A673 (cell line): ENCODE measurements at regions not wholly inside any gene's neighbourhood (a gene's known extent, or its start where the extent isn't known, plus 50 kb on each side); places are given as distances from the start of the nearest gene placed in this dataset.

Experiments
- BruUV-seq: library from RNA; stranded (reverse); fragments of 400-500 nt; replicated peaks from 2 replicates; lab custom pipeline; 2021; lab: Mats Ljungman, UMichigan
- CTCF ChIA-PET: fragments of 300-600 bp; sonication (Branson Sonifier 250); formaldehyde crosslinking; loops from one replicate; lab custom pipeline; 2022; ENCODE audit warnings: antibody characterized with exemption; lab: Charles Lee
- POLR2A ChIA-PET: fragments of 300-600 bp; sonication (Branson Sonifier 250); formaldehyde crosslinking; loops from one replicate; lab custom pipeline; 2022; ENCODE audit warnings: antibody characterized with exemption; ENCODE audit not compliant: low non-redundant PET; lab: Charles Lee
- DNase-seq: peaks from one replicate; pipeline ENCODE4 v3.0.0-alpha.2; 2015; ENCODE audit warnings: low spot score
- H3K27ac ChIP-seq: fragments of 200-600 bp; sonication (generic); 2 replicates; pipeline ENCODE4 v1.5.1; 2016; ENCODE audit warnings: mixed run types, low read depth, mild to moderate bottlenecking, mixed read lengths, antibody characterized with exemption, low read length; ENCODE audit not compliant: poor library complexity, severe bottlenecking
- H3K27me3 ChIP-seq: fragments of 200-600 bp; sonication (generic); replicated peaks from 2 replicates; pipeline ENCODE4 v1.6.1; 2017; ENCODE audit warnings: mixed run types, low read depth, mild to moderate bottlenecking, mixed read lengths, antibody characterized with exemption, low read length; ENCODE audit not compliant: insufficient read depth, poor library complexity
- H3K36me3 ChIP-seq: fragments of 200-600 bp; sonication (generic); 2 replicates; pipeline ENCODE4 v1.6.1; 2016; ENCODE audit warnings: mixed run types, mild to moderate bottlenecking, mixed read lengths, antibody characterized with exemption, low read length; ENCODE audit not compliant: insufficient read depth, poor library complexity, severe bottlenecking
- H3K4me1 ChIP-seq: fragments of 200-600 bp; sonication (generic); 2 replicates; pipeline ENCODE4 v1.6.1; 2017; ENCODE audit warnings: mixed run types, mild to moderate bottlenecking, mixed read lengths, antibody characterized with exemption, low read length; ENCODE audit not compliant: insufficient read depth, poor library complexity, severe bottlenecking
- H3K4me3 ChIP-seq: fragments of 200-600 bp; sonication (generic); 2 replicates; pipeline ENCODE4 v1.5.1; 2016; ENCODE audit warnings: low read depth, mixed run types, mild to moderate bottlenecking, mixed read lengths, low read length; ENCODE audit not compliant: poor library complexity, severe bottlenecking
- H3K9me3 ChIP-seq: fragments of 200-600 bp; sonication (generic); 2 replicates; pipeline ENCODE4 v1.6.1; 2016; ENCODE audit warnings: mixed run types, low read depth, mild to moderate bottlenecking, mixed read lengths, antibody characterized with exemption, low read length; ENCODE audit not compliant: poor library complexity, severe bottlenecking
- EZH2 ChIP-seq: fragments of 200-600 bp; sonication (generic); IDR thresholded peaks from 2 replicates; pipeline ENCODE4 v1.6.1; 2017; ENCODE audit warnings: borderline replicate concordance, low read depth, mild to moderate bottlenecking, mixed read lengths, antibody characterized with exemption, low read length; ENCODE audit not compliant: poor library complexity, severe bottlenecking
- intact Hi-C: fragments of 100-400 bp; cut with micrococcal nuclease; formaldehyde crosslinking; loops from one replicate; pipeline ENCODE4 v1.10.0; 2022; ENCODE audit not compliant: unreplicated experiment
- TF ChIP-seq, protein P1 (sequence below): fragments of 300-800, 200-600 bp; sonication (generic); conservative IDR thresholded peaks from 2 replicates; pipeline ENCODE4 v1.5.1; 2017; ENCODE audit warnings: low read depth, mild to moderate bottlenecking, antibody characterized with exemption, low read length, moderate library complexity, mixed read lengths

DNA sequence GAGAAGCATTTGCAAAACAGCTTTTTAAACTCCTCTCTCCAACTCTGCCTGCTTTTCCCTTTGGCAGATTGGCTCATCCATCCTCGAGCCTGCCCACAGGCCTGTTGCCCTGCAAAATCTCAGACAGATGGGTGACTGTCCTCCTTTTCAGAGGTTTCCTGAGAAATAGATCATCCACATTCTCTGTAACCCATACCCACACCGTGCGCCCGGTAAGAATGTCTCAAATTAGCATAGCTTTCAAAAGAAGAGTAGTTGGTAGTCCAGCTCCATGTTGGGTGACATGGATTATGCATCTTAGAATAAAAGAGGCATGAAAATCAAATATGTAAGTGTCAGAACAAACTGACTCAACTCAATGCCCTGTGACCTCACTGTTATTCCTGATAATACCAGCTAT lies 457.9 kb downstream of the TSN start:
- no peaks in the 10 kb centered on the region for H3K9me3 ChIP-seq
- H3K4me3 ChIP-seq: no peak overlapping the region
- H3K27ac ChIP-seq: no peak overlapping the region
- intact Hi-C loops: no loop called here
- DNase-seq: no peak
- no peaks in the 10 kb centered on the region for H3K4me1 ChIP-seq
- BruUV-seq: no TSS peak
- CTCF ChIA-PET: no interaction called here
- POLR2A ChIA-PET: no interaction called here
- no peaks in the 10 kb centered on the region for H3K27me3 ChIP-seq
- H3K36me3 ChIP-seq: no peaks in the 10 kb centered on the region
- TF ChIP-seq, protein P1, sequence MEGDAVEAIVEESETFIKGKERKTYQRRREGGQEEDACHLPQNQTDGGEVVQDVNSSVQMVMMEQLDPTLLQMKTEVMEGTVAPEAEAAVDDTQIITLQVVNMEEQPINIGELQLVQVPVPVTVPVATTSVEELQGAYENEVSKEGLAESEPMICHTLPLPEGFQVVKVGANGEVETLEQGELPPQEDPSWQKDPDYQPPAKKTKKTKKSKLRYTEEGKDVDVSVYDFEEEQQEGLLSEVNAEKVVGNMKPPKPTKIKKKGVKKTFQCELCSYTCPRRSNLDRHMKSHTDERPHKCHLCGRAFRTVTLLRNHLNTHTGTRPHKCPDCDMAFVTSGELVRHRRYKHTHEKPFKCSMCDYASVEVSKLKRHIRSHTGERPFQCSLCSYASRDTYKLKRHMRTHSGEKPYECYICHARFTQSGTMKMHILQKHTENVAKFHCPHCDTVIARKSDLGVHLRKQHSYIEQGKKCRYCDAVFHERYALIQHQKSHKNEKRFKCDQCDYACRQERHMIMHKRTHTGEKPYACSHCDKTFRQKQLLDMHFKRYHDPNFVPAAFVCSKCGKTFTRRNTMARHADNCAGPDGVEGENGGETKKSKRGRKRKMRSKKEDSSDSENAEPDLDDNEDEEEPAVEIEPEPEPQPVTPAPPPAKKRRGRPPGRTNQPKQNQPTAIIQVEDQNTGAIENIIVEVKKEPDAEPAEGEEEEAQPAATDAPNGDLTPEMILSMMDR: no peak
- no peak for TF ChIP-seq EZH2

DNA sequence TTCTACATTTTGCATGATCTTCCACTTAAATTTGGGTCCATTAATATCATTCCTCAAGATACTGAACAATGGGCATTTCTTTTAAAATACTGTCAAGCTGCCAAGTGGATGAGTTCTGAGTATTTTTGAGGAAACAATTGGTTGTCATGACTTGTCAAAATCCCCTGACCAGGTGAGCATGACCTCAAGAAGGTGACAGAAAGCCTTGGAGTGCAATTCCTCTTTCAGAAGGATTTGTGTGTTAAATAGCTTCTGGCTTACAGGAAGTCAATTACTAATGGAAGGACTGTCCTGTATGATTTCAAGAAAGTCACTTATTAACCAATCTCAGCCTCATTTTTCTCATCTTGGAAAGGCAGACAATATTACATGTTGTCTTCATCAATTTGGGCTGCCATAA lies 460.6 kb downstream of the TSN start:
- no TSS peak for BruUV-seq
- Histone ChIP-seq H3K36me3 (no peaks in the 10 kb centered on the region), H3K4me3 (no peak overlapping the region), H3K27ac (no peak overlapping the region), H3K9me3 (no peaks in the 10 kb centered on the region), H3K4me1 (no peaks in the 10 kb centered on the region), H3K27me3 (no peaks in the 10 kb centered on the region)
- DNase-seq: no peak
- no peak for TF ChIP-seq EZH2
- TF ChIP-seq, protein P1: no peak
- intact Hi-C loops: no loop called here
- ChIA-PET POLR2A (no interaction called here), CTCF (no interaction called here)

DNA sequence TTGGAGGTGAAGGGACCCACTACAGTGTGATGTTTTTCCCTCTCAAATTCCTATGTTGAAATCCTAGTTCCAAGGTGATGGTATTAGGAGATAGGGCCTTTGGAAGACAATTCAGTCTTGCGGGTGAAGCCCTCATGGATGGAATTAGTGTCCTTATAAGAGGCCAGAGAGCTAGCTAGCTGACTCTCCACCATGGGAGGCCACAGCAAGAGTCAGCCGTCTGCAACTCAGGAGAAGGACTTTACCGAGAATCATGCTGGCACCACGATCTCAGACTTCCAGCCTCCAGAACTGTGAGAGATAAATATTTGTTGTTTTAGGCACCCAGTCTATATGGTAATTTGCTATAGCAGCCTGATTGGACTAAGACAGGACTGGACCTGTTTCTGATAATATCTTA lies 461.4 kb downstream of the TSN start:
- ChIA-PET CTCF (no interaction called here), POLR2A (no interaction called here)
- Histone ChIP-seq H3K27me3 (no peaks in the 10 kb centered on the region), H3K9me3 (no peaks in the 10 kb centered on the region), H3K27ac (no peak overlapping the region), H3K36me3 (no peaks in the 10 kb centered on the region), H3K4me3 (no peak overlapping the region), H3K4me1 (no peaks in the 10 kb centered on the region)
- no TSS peak for BruUV-seq
- intact Hi-C loops: no loop called here
- no peak for DNase-seq
- TF ChIP-seq, protein P1: no peak
- no peak for TF ChIP-seq EZH2
